Amniotic stem cell (primary cell): ENCODE measurements at regions not wholly inside any gene's neighbourhood (a gene's known extent, or its start where the extent isn't known, plus 50 kb on each side); places are given as distances from the start of the nearest gene placed in this dataset.
A peak's percentile ranks its signal among the peaks of the same experiment; 100 is the strongest.
"Not testable (repeated sequence)": the region's sequence is repeated elsewhere in the genome, so short reads cannot be mapped to it uniquely, and the experiment has no call there.

Experiments used
- DNase-seq: peaks from one replicate; lab custom pipeline; 2025; lab: John Stamatoyannopoulos, UW

- DNase-seq, result no peak
Observed at GRCh38 chr3:176628101-176628639, 569.1 kb downstream of the TBL1XR1 start.

GRCh38 chr3:176623468-176624150, 573.7 kb downstream of the TBL1XR1 start:
- DNase-seq, result no peak

GRCh38 chr3:176619833-176620232, 577.4 kb downstream of the TBL1XR1 start:
- DNase-seq, result no peak

GRCh38 chr3:176615826-176616225, 581.5 kb downstream of the TBL1XR1 start:
- DNase-seq, result no peak

GRCh38 chr3:176611703-176612102, 585.6 kb downstream of the TBL1XR1 start:
- DNase-seq, result no peak

- no peak for DNase-seq
Observed at GRCh38 chr3:176609361-176609760, 587.9 kb downstream of the TBL1XR1 start.

- DNase-seq, result not testable (repeated sequence)
Observed at GRCh38 chr3:176605553-176605952, 591.7 kb downstream of the TBL1XR1 start.

GRCh38 chr3:176595307-176595706, 602.0 kb downstream of the TBL1XR1 start:
- peak; percentile 22 for DNase-seq

- DNase-seq, result no peak
Observed at GRCh38 chr3:176590722-176591121, 606.6 kb downstream of the TBL1XR1 start.

- DNase-seq, result no peak
Observed at GRCh38 chr3:176587089-176587488, 610.2 kb downstream of the TBL1XR1 start.

GRCh38 chr3:176584413-176585176, 612.7 kb downstream of the TBL1XR1 start:
- no peak for DNase-seq

- DNase-seq, result no peak
Observed at GRCh38 chr3:176583956-176584355, 613.3 kb downstream of the TBL1XR1 start.

GRCh38 chr3:176581589-176581988, 615.7 kb downstream of the TBL1XR1 start:
- DNase-seq, result no peak

GRCh38 chr3:176579711-176580185, 617.5 kb downstream of the TBL1XR1 start:
- DNase-seq, result no peak

GRCh38 chr3:176578316-176578715, 619.0 kb downstream of the TBL1XR1 start:
- no peak for DNase-seq

- DNase-seq, result no peak
Observed at GRCh38 chr3:176577447-176577846, 619.8 kb downstream of the TBL1XR1 start.

- DNase-seq, result no peak
Observed at GRCh38 chr3:176574786-176575185, 622.5 kb downstream of the TBL1XR1 start.

- DNase-seq, result no peak
Observed at GRCh38 chr3:176571926-176572325, 625.4 kb downstream of the TBL1XR1 start.

GRCh38 chr3:176570992-176571391, 626.3 kb downstream of the TBL1XR1 start:
- DNase-seq, result no peak

GRCh38 chr3:176568189-176568588, 629.1 kb downstream of the TBL1XR1 start:
- DNase-seq, result no peak

GRCh38 chr3:176566757-176567156, 630.5 kb downstream of the TBL1XR1 start:
- no peak for DNase-seq

- DNase-seq, result no peak
Observed at GRCh38 chr3:176562331-176562730, 635.0 kb downstream of the TBL1XR1 start.

- DNase-seq, result no peak
Observed at GRCh38 chr3:176561826-176562225, 635.5 kb downstream of the TBL1XR1 start.
